ENCODE measurements at regions not wholly inside any gene's neighbourhood (a gene's known extent, or its start where the extent isn't known, plus 50 kb on each side); places are given as distances from the start of the nearest gene placed in this dataset.

- Histone ChIP-seq H3K27me3 (replicated peaks in 1 of 2; ENCODE audit: control insufficient read depth in 2 of 2, insufficient read depth in 2 of 2, low read length in 1 of 2) (no peaks in the 10 kb centered on the region), H2AFZ (ENCODE audit: control insufficient read depth, low read depth, low read length) (no peak overlapping the region), H3K4me2 (ENCODE audit: control insufficient read depth, insufficient read depth) (no peak overlapping the region), H3K9ac (ENCODE audit: control insufficient read depth, insufficient read depth, low read length) (no peak overlapping the region), H3K4me3 (no peak overlapping the region), H4K20me1 (ENCODE audit: control insufficient read depth, insufficient read depth) (no peaks in the 10 kb centered on the region), H3K79me2 (ENCODE audit: control insufficient read depth, insufficient read depth, low read length) (no peaks in the 10 kb centered on the region), H3K27ac (ENCODE audit: control insufficient read depth, insufficient read depth) (no peak overlapping the region), H3K4me1 (ENCODE audit: control insufficient read depth, insufficient read depth, low read length) (no peaks in the 10 kb centered on the region), H3K36me3 (ENCODE audit: control insufficient read depth in 2 of 2, insufficient read depth in 2 of 2, low read length in 1 of 2) (no peaks in the 10 kb centered on the region), H3K9me3 (replicated peaks; ENCODE audit: control insufficient read depth, insufficient read depth, low read length) (no peaks in the 10 kb centered on the region)
- TF ChIP-seq BHLHE40 (IDR thresholded peaks at IDR 0.05; ENCODE audit: borderline replicate concordance in 1 of 2, low read depth in 2 of 2, low read length in 1 of 2): no peak
- no peak for TF ChIP-seq MEF2A (IDR thresholded peaks at IDR 0.05; ENCODE audit: insufficient read depth, low read depth, low read length)
- TF ChIP-seq CHD1 (IDR thresholded peaks at IDR 0.05; ENCODE audit: low read depth, low read length): no peak
- no peak for TF ChIP-seq MLLT1 (IDR thresholded peaks at IDR 0.05)
- no peak for TF ChIP-seq POLR2AphosphoS5 (IDR thresholded peaks at IDR 0.05; ENCODE audit: low read length)
- TF ChIP-seq RBBP5 (conservative IDR thresholded peaks at IDR 0.05): no peak
- TF ChIP-seq ZZZ3 (IDR thresholded peaks at IDR 0.05; ENCODE audit: control insufficient read depth, insufficient read length, low read depth): no peak
- no peak for TF ChIP-seq CUX1 (IDR thresholded peaks at IDR 0.05; ENCODE audit: insufficient replicate concordance, low read depth, low read length)
- TF ChIP-seq ZBED1 (IDR thresholded peaks at IDR 0.05; ENCODE audit: borderline replicate concordance): no peak
- TF ChIP-seq YY1 (IDR thresholded peaks at IDR 0.05; ENCODE audit: low read depth, low read length): no peak
- intact Hi-C loops (cut with micrococcal nuclease; ENCODE audit: unreplicated experiment) (no loop called here), in situ Hi-C loops (cut with MboI) (no loop called here)
- DNase-seq (ENCODE audit: low read depth, low spot score): no peak
- SMC1A ChIA-PET (ENCODE audit: uncharacterized antibody, unreplicated experiment): interaction anchor here (1.4 kb wide), 1 partner anchor 28 kb away, joined by 3 read pairs; no protein-coding TSS in a partner anchor
- no TSS peak for BruUV-seq (replicated peaks)
- RAD21 ChIA-PET (ENCODE audit: unreplicated experiment): no interaction called here
- no peak for FAIRE-seq
- WGBS (ENCODE audit: insufficient coverage, insufficient replicate concordance, low lambda C conversion rate, missing lambda C conversion rate): 66% methylated on average over 3 of the region's 3 CpGs
- no peak for ATAC-seq
- POLR2A ChIA-PET: no interaction called here
- CTCF ChIA-PET: interaction anchor here (1.0 kb wide), 1 partner anchor 36 kb away, joined by 3 read pairs; no protein-coding TSS in a partner anchor
Observed at GRCh38 chr9:2493529-2493928, 128.1 kb upstream of the VLDLR start.
